ENCODE measurements at regions not wholly inside any gene's neighbourhood (a gene's known extent, or its start where the extent isn't known, plus 50 kb on each side); places are given as distances from the start of the nearest gene placed in this dataset.

GRCh38 chr4:189420572-189420971 lies 520.1 kb upstream of the FRG1 start:
- no peak for DNase-seq

DNA sequence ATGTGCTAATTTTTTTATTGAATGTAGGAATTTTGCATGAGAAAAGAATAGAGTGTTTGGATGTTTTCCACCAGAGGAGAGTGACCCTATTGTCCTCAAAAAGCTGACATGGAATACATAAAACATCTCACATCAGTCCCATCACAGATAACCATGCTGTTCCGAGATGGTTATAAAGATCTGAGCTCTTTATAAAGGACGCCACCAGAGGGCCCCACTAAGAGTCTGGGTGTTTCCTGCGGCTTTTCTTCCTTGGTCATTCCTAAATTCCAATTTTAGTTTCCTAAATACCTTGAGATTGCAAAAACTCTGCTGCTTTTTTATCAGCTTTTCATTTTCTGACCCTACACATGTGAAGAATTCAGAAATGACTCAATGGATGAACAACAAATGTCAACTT lies 504.5 kb upstream of the FRG1 start:
- H3K4me3 ChIP-seq (replicated peaks in 1 of 3): no peak overlapping the region
- intact Hi-C loops (cut with DNase I): no loop called here
- DNase-seq: no peak
- no peak overlapping the region for H3K27ac ChIP-seq
- no peaks in the 10 kb centered on the region for H3K27me3 ChIP-seq
- no peaks in the 10 kb centered on the region for H3K9me3 ChIP-seq
- no peak for TF ChIP-seq CTCF (IDR thresholded peaks at IDR 0.05)
- TF ChIP-seq POLR2A (IDR thresholded peaks at IDR 0.05): no peak
- H3K36me3 ChIP-seq: no peaks in the 10 kb centered on the region
- no peaks in the 10 kb centered on the region for H3K4me1 ChIP-seq
- 60 to 77% methylated on average over 3 of the region's 3 CpGs for WGBS, 2 donors

More at GRCh38 chr4:189420572-189420971, 520.1 kb upstream of the FRG1 start:
- intact Hi-C loops (cut with DNase I): no loop called here
- no peaks in the 10 kb centered on the region for H3K36me3 ChIP-seq
- H3K9me3 ChIP-seq: no peaks in the 10 kb centered on the region
- TF ChIP-seq POLR2A (IDR thresholded peaks at IDR 0.05) (no peak), CTCF (IDR thresholded peaks at IDR 0.05) (no peak)
- no peak overlapping the region for H3K4me3 ChIP-seq (replicated peaks in 1 of 3)
- H3K4me1 ChIP-seq: no peaks in the 10 kb centered on the region
- no peaks in the 10 kb centered on the region for H3K27me3 ChIP-seq
- H3K27ac ChIP-seq: no peak overlapping the region
- WGBS, 2 donors: 72 to 80% methylated on average over 10 of the region's 10 CpGs

GRCh38 chr4:189440716-189441115 lies 500.0 kb upstream of the FRG1 start:
- TF ChIP-seq POLR2A (IDR thresholded peaks at IDR 0.05) (no peak), CTCF (IDR thresholded peaks at IDR 0.05) (no peak)

GRCh38 chr4:189443341-189443740 lies 497.3 kb upstream of the FRG1 start:
- Histone ChIP-seq H3K27ac (no peak overlapping the region), H3K36me3 (no peaks in the 10 kb centered on the region), H3K4me1 (no peaks in the 10 kb centered on the region), H3K4me3 (replicated peaks in 1 of 3) (no peak overlapping the region), H3K9me3 (no peaks in the 10 kb centered on the region), H3K27me3 (no peaks in the 10 kb centered on the region)
- intact Hi-C loops (cut with DNase I): no loop called here
- no peak for DNase-seq
- TF ChIP-seq POLR2A (IDR thresholded peaks at IDR 0.05): no peak
- no peak for TF ChIP-seq CTCF (IDR thresholded peaks at IDR 0.05)
- WGBS, 2 donors: 56 to 58% methylated on average over 6 of the region's 6 CpGs

More at GRCh38 chr4:189440716-189441115, 500.0 kb upstream of the FRG1 start:
- intact Hi-C loops (cut with DNase I): no loop called here
- Histone ChIP-seq H3K4me3 (replicated peaks in 1 of 3) (no peak overlapping the region), H3K27me3 (no peaks in the 10 kb centered on the region), H3K4me1 (no peaks in the 10 kb centered on the region), H3K27ac (no peak overlapping the region), H3K36me3 (no peaks in the 10 kb centered on the region), H3K9me3 (no peaks in the 10 kb centered on the region)
- DNase-seq: no peak
- WGBS, 2 donors: 72 to 73% methylated on average over 4 of the region's 4 CpGs

GRCh38 chr4:189445613-189446012 lies 495.1 kb upstream of the FRG1 start:
- no peaks in the 10 kb centered on the region for H3K9me3 ChIP-seq
- no peaks in the 10 kb centered on the region for H3K36me3 ChIP-seq
- intact Hi-C loops (cut with DNase I): no loop called here
- H3K27ac ChIP-seq: no peak overlapping the region
- no peak for TF ChIP-seq CTCF (IDR thresholded peaks at IDR 0.05)
- TF ChIP-seq POLR2A (IDR thresholded peaks at IDR 0.05): no peak
- H3K4me3 ChIP-seq (replicated peaks in 1 of 3): no peak overlapping the region
- no peak for DNase-seq
- no peaks in the 10 kb centered on the region for H3K4me1 ChIP-seq
- no peaks in the 10 kb centered on the region for H3K27me3 ChIP-seq

Measured in thyroid gland (tissue), 4 donors.